Muscle of leg (tissue), 3 donors: ENCODE measurements at regions not wholly inside any gene's neighbourhood (a gene's known extent, or its start where the extent isn't known, plus 50 kb on each side); places are given as distances from the start of the nearest gene placed in this dataset.

Experiments
- DNase-seq: peaks from one replicate; pipeline ENCODE4 v3.0.0; 2013
- H3K27ac ChIP-seq: one replicate; pipeline ENCODE4 v1.5.1; 2013; ENCODE audit warnings: mild to moderate bottlenecking, low read length, control low read depth
- H3K27me3 ChIP-seq: one replicate; pipeline ENCODE4 v1.6.1; 2013; ENCODE audit warnings: low read length; ENCODE audit not compliant: control insufficient read depth, insufficient read depth
- H3K36me3 ChIP-seq: one replicate; pipeline ENCODE4 v1.6.1; 2013; ENCODE audit warnings: low read length; ENCODE audit not compliant: control insufficient read depth, insufficient read depth
- H3K4me1 ChIP-seq: one replicate; pipeline ENCODE4 v1.6.1; 2013; ENCODE audit warnings: low read length; ENCODE audit not compliant: control insufficient read depth, insufficient read depth
- H3K4me3 ChIP-seq: one replicate; pipeline ENCODE4 v1.5.1; 2013; ENCODE audit warnings: low read length, control low read depth
- H3K9me3 ChIP-seq: replicated peaks from 2 replicates; pipeline ENCODE4 v1.6.1; 2013; ENCODE audit warnings: low read depth, low read length; ENCODE audit not compliant: control insufficient read depth
- WGBS: methylation state at CpG from one replicate; pipeline ENCODE4 v1.1.5; 2013; ENCODE audit warnings: missing lambda C conversion rate; ENCODE audit not compliant: insufficient coverage; 5-methylcytosine and 5-hydroxymethylcytosine counted together

DNA sequence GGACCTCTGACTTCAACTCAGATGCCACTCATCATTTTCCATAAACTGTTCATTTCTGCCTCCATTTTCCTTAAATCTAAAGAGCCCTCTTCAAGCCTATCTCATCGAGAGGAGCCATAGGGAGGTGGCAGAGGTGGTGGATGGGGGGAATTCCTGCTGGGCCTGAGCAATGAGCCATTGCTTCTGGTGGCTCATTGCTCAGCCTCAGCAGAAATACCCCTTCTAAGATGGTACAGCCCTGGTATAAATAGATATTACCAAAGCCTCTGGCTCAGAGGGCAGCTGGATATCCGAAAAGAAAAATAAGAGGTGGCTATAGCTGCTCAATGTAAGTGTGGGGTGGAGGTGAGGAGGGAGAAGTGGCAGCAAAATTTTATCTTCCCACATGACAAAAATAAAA is 313.5 kb downstream of the CAAP1 start:
- peak; percentile 51 for DNase-seq
- Histone ChIP-seq H3K27me3 (no peaks in the 10 kb centered on the region), H3K9me3 (no peaks in the 10 kb centered on the region), H3K4me3 (no peak overlapping the region), H3K36me3 (no peaks in the 10 kb centered on the region), H3K27ac (peak overlapping the region; percentile 42), H3K4me1 (no peaks in the 10 kb centered on the region)
- no CpG with 5 or more reads among the region's 2 CpGs for WGBS

DNA sequence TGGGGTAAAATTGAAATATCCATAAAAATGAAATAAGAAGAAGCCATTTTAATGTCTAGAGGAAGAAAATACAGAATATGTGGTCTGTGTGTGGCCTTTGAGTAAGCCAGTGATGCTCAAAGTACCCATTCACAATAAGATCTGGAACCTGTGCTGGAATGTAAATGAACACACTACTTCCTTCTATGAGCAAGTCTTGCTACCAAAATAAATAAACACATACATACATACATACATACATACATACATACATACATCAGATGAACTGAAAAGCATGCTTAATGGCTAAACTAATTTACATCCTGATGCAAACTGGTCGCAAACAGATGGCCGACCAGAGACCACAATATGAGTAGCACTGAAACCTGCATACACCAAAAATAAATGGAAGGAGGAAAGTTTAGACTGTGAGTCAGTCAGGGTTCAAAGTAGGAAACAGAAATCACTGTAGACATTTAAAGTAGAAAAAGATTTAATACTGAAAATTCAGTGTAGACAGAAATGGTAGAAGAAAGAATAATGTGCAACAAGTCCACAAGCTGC is 317.6 kb downstream of the CAAP1 start:
- no peaks in the 10 kb centered on the region for H3K4me1 ChIP-seq

GRCh38 chr9:26574256-26574655 is 318.3 kb downstream of the CAAP1 start:
- H3K27ac ChIP-seq = no peak overlapping the region
- no peaks in the 10 kb centered on the region for H3K4me1 ChIP-seq
- no CpG with 5 or more reads among the region's 2 CpGs for WGBS

More for the DNA sequence above, 317.6 kb downstream of the CAAP1 start:
- Histone ChIP-seq H3K27me3 (no peaks in the 10 kb centered on the region), H3K9me3 (no peaks in the 10 kb centered on the region), H3K27ac (no peak overlapping the region), H3K36me3 (no peaks in the 10 kb centered on the region), H3K4me3 (no peak overlapping the region)
- WGBS = no CpG with 5 or more reads among the region's 2 CpGs
- DNase-seq = no peak

DNA sequence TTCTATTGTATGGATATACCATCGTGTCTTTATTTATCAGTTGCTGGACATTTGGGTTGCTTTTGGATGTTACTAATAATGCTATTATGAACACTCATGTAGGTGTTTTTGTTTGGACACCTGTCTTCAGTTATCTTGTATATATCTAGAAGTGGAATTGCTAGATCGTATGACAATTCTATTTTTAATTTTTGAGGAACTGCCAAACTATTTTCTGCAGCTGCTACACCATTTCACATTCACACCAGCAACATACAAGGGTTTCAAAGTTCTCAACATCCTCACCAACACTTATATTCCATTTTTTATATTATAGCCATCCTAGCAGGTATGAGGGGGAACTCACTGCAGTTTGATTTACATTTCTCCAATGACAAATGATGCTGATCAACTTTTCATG is 324.6 kb downstream of the CAAP1 start:
- peak overlapping the region; percentile 53 for H3K27ac ChIP-seq
- H3K4me1 ChIP-seq = no peaks in the 10 kb centered on the region
- DNase-seq = peak; percentile 52
- H3K4me3 ChIP-seq = no peak overlapping the region
- no peaks in the 10 kb centered on the region for H3K36me3 ChIP-seq
- H3K27me3 ChIP-seq = no peaks in the 10 kb centered on the region
- H3K9me3 ChIP-seq = no peaks in the 10 kb centered on the region
- WGBS = no CpG with 5 or more reads among the region's 2 CpGs

More at GRCh38 chr9:26574256-26574655, 318.3 kb downstream of the CAAP1 start:
- Histone ChIP-seq H3K27me3 (no peaks in the 10 kb centered on the region), H3K36me3 (no peaks in the 10 kb centered on the region), H3K9me3 (no peaks in the 10 kb centered on the region), H3K4me3 (no peak overlapping the region)
- no peak for DNase-seq

DNA sequence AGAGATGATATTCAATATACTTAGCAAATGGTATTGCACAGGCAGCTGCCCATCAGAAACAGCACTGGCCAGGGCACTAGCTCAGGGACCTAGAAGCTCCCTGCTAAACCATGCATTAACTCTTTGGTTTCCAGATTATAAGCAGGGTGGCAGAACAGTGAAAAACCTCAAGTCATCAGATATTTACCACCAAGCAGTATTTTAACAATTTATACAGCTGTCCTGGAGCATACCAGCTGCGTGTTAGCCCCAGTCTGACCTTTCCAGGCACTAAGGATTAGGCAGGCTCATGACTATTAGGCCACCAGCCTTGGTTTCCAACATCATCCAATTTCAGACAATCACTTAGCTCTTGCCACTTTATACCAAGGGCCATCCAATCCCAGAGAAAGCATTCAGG is 326.5 kb downstream of the CAAP1 start:
- H3K27ac ChIP-seq = peak overlapping the region; percentile 11
- H3K9me3 ChIP-seq = no peaks in the 10 kb centered on the region
- 22% methylated on average over 1 of the region's 1 CpG for WGBS
- H3K27me3 ChIP-seq = no peaks in the 10 kb centered on the region
- no peaks in the 10 kb centered on the region for H3K36me3 ChIP-seq
- H3K4me3 ChIP-seq = no peak overlapping the region
- peak; percentile 21 for DNase-seq
- H3K4me1 ChIP-seq = no peaks in the 10 kb centered on the region

- no peaks in the 10 kb centered on the region for H3K4me1 ChIP-seq
- H3K27me3 ChIP-seq = no peaks in the 10 kb centered on the region
- H3K4me3 ChIP-seq = no peak overlapping the region
- H3K27ac ChIP-seq = no peak overlapping the region
- no CpG with 5 or more reads among the region's 2 CpGs for WGBS
- H3K36me3 ChIP-seq = no peaks in the 10 kb centered on the region
- DNase-seq = no peak
- H3K9me3 ChIP-seq = no peaks in the 10 kb centered on the region
Measured at GRCh38 chr9:26565118-26565517, 327.5 kb downstream of the CAAP1 start.

GRCh38 chr9:26562338-26562737 is 330.3 kb downstream of the CAAP1 start:
- H3K9me3 ChIP-seq = no peaks in the 10 kb centered on the region
- H3K4me3 ChIP-seq = no peak overlapping the region
- DNase-seq = no peak

DNA sequence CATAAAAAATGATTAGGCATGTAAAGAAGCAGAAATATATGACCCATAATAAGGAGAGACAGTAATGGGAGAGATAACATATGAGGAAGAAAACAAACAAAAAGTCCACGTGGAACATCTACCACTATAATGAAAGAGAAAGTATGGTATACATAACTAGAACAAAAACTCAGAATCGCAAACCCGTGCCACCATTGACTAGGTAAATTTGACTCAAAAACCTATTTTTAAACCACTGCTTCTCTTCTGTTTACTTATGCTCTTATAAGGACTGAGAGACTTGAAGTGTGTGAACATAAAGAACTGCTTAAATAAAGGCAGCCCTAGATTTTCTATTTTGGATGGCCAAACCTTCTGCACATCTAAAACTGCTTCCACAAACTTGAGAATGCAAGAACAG is 330.7 kb downstream of the CAAP1 start:
- no peak overlapping the region for H3K4me3 ChIP-seq
- no CpG with 5 or more reads among the region's 3 CpGs for WGBS
- H3K27ac ChIP-seq = no peak overlapping the region
- H3K9me3 ChIP-seq = no peaks in the 10 kb centered on the region
- no peaks in the 10 kb centered on the region for H3K36me3 ChIP-seq
- H3K27me3 ChIP-seq = no peaks in the 10 kb centered on the region
- DNase-seq = no peak
- no peaks in the 10 kb centered on the region for H3K4me1 ChIP-seq

More at GRCh38 chr9:26562338-26562737, 330.3 kb downstream of the CAAP1 start:
- no peak overlapping the region for H3K27ac ChIP-seq
- H3K4me1 ChIP-seq = no peaks in the 10 kb centered on the region
- H3K27me3 ChIP-seq = no peaks in the 10 kb centered on the region
- no peaks in the 10 kb centered on the region for H3K36me3 ChIP-seq
- no CpG with 5 or more reads among the region's 1 CpG for WGBS

GRCh38 chr9:26559506-26559905 is 333.1 kb downstream of the CAAP1 start:
- Histone ChIP-seq H3K27ac (no peak overlapping the region), H3K4me1 (no peaks in the 10 kb centered on the region), H3K27me3 (no peaks in the 10 kb centered on the region), H3K36me3 (no peaks in the 10 kb centered on the region), H3K9me3 (no peaks in the 10 kb centered on the region), H3K4me3 (no peak overlapping the region)
- 63% methylated on average over 1 of the region's 3 CpGs for WGBS
- DNase-seq = peak; percentile 35

GRCh38 chr9:26551971-26552370 is 340.6 kb downstream of the CAAP1 start:
- Histone ChIP-seq H3K27me3 (no peaks in the 10 kb centered on the region), H3K9me3 (no peaks in the 10 kb centered on the region), H3K4me1 (no peaks in the 10 kb centered on the region), H3K27ac (no peak overlapping the region), H3K4me3 (no peak overlapping the region), H3K36me3 (no peaks in the 10 kb centered on the region)
- no peak for DNase-seq

DNA sequence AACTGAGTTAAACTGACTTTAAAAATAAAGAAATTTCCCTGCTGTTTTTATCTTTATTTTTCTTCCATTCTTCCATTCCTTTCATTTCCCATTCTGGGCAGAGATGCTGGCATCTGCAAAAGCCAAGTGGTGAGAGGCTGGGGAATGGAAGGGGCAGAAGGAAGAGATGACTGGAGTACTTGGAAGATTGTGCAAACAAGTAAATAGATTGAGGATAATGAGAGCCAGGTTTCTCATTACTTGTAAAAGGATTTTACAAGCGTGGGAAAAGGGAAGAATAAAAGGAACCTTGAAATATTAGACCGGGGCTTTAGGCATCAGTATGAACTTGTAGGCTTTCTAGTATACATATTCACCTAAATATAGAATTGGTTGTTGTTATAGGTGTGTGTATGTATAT is 341.2 kb downstream of the CAAP1 start:
- H3K4me3 ChIP-seq = no peak overlapping the region
- no peaks in the 10 kb centered on the region for H3K27me3 ChIP-seq
- no peak overlapping the region for H3K27ac ChIP-seq
- no peaks in the 10 kb centered on the region for H3K36me3 ChIP-seq
- H3K4me1 ChIP-seq = no peaks in the 10 kb centered on the region
- H3K9me3 ChIP-seq = no peaks in the 10 kb centered on the region
- no peak for DNase-seq
- WGBS = no CpG with 5 or more reads among the region's 2 CpGs
